Pons (tissue), 1 donor: ENCODE measurements at regions not wholly inside any gene's neighbourhood (a gene's known extent, or its start where the extent isn't known, plus 50 kb on each side); places are given as distances from the start of the nearest gene placed in this dataset.
A peak's percentile ranks its signal among the peaks of the same experiment; 100 is the strongest.

Source experiments
- DNase-seq: peaks from one replicate; pipeline ENCODE4 v3.0.0-alpha.2; 2016; ENCODE audit warnings: low spot score

- no peak for DNase-seq
Observed at GRCh38 chr5:30846171-30846570, 347.3 kb upstream of the CDH6 start.

DNA sequence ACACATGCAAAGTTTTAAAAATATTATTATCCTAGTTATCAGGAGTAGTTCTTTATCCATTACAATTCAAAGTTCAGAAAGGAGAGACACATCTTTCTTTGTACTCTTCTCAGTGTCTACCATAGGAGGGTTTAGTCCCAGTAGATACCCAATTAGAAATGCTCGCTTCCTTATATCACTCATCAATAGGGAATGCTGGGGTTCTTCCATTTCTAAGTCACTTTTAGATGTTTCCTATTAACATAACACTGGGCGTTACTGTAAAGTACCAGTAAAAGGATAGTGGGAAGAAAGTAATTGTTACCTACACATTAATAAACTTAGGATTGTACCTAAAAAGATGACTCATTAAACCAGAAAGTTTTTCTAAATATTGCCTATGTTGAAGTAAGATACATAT lies 348.3 kb upstream of the CDH6 start:
- DNase-seq, result no peak

GRCh38 chr5:30843541-30843940 lies 349.9 kb upstream of the CDH6 start:
- no peak for DNase-seq

DNA sequence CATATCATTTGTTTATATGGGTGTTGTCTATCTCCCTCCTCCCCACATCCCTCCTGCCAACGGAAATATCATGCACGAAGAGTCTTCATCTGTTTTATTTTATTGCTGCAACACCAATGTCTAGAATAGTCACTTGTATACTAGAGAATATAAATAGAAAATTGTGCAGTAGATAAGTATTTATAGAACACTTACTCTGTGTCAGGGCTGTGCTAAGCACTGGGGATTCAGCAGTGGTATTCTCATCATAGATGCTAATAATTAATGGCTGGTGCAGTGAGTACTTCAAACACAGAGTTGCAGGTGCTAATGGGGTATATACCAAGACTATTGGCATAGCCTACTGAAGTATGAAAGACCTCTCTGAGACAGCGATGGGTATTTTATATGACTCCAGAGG lies 353.5 kb upstream of the CDH6 start:
- DNase-seq, result no peak

GRCh38 chr5:30838936-30839496 lies 354.5 kb upstream of the CDH6 start:
- DNase-seq, result no peak

- no peak for DNase-seq
Observed at GRCh38 chr5:30832519-30832918, 361.0 kb upstream of the CDH6 start.

- DNase-seq, result no peak
Observed at GRCh38 chr5:30831605-30832004, 361.9 kb upstream of the CDH6 start.

DNA sequence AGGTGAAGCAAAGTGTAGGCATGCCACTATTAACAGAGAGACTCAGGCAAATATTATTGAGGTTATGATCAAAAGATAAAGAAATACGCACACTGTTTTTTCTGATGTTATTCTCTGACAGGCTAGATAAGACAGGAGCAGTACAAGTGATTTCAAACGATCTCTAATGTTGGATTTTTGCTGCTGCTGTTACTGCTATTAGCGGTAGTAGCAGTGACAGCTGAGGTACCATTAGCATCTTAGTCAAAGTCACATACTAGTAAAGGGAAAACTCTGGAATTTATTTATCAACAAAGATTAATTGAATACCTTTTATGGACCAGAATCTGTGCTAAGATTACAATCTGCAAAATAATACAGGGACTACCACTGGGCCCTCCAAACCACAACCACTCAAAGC lies 362.4 kb upstream of the CDH6 start:
- DNase-seq, result no peak

- no peak for DNase-seq
Observed at GRCh38 chr5:30811298-30811697, 382.2 kb upstream of the CDH6 start.

GRCh38 chr5:30809933-30810332 lies 383.6 kb upstream of the CDH6 start:
- DNase-seq, result no peak

GRCh38 chr5:30808996-30809395 lies 384.5 kb upstream of the CDH6 start:
- DNase-seq, result no peak

- DNase-seq, result peak; percentile 35
Observed at GRCh38 chr5:30804739-30805505, 388.6 kb upstream of the CDH6 start.

DNA sequence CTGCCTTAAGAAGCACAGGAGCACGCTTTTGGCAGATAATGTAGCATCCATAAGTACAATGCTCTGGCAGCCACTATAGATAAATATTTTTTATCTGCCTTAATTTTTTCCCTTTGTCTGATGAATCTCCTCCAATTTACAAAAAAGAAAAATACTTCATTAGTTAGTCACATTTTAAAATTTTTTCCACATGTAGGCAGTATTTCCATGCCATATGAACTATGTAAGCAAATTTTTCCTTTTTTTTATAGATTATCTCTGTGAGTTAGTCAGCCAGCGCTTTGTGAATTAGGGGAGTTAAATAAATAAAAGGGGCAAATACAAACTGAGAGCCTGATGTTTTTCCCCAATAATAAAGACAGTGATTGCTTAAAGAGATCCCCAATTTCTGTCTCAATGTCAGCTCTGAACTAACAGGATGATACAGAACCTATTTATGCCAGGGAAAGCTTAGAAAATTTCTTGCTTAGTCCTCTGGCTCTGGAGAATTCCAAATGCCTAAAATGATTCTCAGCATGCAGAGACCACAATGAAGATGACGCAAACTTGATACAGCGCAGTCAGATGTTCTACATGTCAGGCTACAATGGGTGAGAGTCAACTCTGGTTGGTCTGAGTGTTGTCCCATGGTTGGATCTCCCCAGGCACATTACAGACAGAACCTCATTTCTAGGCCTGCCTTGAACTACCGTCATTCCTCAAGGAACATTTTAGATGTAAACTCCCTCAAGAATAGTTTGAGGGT lies 390.4 kb upstream of the CDH6 start:
- DNase-seq, result no peak

- DNase-seq, result no peak
Observed at GRCh38 chr5:30781643-30782042, 411.8 kb upstream of the CDH6 start.

- no peak for DNase-seq
Observed at GRCh38 chr5:30768056-30768690, 425.3 kb upstream of the CDH6 start.

GRCh38 chr5:30765706-30766105 lies 427.8 kb upstream of the CDH6 start:
- DNase-seq, result no peak

GRCh38 chr5:30765227-30765626 lies 428.3 kb upstream of the CDH6 start:
- no peak for DNase-seq

GRCh38 chr5:30764704-30765103 lies 428.8 kb upstream of the CDH6 start:
- DNase-seq, result no peak

DNA sequence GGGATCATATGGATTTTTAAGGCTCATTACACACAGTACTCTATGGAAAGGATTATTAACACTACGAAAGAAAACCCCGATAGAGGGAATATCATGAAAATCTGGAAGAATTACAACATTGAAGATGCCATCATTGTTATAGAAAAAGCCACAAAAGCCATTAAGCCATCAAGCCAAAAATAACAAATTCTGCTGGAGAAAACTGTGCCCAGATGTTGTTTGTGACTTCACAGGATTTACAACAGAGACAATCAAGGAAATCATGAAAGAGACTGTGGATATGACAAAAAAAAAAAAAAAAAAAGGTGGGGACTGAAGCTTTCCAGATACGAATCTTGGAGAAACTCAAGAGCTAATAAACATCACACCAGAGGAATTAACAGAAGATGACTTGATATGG lies 433.8 kb upstream of the CDH6 start:
- no peak for DNase-seq

DNA sequence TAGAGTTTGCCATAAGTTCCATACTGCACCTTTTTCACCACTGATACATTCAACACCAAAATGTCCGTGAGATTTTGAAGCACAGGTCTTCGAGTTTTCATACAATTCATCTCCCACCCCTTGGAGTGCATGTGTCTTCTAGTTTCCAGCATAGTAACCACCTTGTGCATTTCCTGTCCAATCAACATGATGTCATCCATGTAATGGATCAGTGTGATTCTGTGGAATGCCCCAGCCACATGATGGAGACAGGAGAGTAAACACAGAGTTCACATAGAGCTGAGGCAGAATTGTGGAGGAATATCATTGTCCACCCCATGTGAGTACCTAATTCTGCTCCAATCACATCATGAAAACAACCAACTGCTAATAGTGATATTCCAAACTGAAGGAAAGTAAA lies 441.5 kb upstream of the CDH6 start:
- no peak for DNase-seq

DNA sequence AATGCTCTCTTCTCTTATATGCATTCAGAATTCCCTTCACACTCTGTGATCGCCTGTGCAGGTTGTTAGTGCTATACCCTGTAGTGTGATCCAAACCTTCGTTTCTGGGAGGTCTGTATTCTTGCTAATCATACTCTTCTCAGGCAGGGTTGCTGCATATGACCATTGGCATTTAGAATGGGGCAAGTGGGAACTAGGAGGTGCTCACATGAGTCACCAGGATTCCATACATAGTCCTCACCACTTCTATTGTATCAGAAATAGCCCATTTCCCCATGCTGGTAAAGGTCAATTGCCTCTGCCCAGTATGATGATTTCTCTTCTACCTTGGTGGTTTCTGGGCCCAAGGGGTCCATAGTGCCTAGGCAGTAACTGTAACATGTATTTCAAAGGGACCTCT lies 443.5 kb upstream of the CDH6 start:
- DNase-seq, result no peak

DNA sequence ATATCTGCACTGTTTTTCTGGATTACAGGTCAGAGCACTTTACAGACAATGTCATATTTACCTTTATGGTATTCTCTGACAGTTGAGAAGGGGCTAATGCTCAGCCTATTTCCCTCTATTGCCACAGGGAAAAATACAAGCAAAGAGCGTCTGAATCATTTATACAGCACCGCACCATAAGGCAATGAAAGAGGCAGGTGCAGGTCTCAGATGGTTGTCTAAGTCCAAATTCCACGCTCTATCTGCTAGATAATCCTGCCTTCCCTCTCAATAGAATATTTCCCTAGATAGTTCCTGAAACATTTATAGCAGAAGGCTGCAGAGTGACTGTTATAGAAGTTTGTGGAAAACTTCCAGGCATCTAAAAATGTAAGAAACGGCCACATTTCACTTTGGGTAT lies 446.1 kb upstream of the CDH6 start:
- DNase-seq, result no peak

DNA sequence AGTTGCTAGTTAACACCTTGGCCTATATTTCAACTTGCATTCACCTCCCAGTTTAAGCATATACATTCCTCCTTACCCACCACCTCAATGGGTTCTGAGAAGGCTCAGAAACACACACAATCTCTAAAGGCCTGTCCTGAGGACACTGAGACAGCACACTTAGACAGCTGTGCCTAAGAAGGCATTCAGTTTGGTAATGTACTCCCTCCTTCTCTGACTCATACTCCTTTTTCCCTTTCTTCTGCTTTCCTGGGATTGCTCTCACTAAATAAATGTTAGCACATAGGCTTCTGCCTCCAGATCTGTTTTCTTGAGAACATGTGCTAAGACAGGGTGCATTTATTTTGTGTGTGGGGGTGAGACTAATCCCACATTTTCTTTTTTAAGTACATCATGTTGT lies 456.8 kb upstream of the CDH6 start:
- no peak for DNase-seq
